ENCODE measurements at regions not wholly inside any gene's neighbourhood (a gene's known extent, or its start where the extent isn't known, plus 50 kb on each side); places are given as distances from the start of the nearest gene placed in this dataset.

DNA sequence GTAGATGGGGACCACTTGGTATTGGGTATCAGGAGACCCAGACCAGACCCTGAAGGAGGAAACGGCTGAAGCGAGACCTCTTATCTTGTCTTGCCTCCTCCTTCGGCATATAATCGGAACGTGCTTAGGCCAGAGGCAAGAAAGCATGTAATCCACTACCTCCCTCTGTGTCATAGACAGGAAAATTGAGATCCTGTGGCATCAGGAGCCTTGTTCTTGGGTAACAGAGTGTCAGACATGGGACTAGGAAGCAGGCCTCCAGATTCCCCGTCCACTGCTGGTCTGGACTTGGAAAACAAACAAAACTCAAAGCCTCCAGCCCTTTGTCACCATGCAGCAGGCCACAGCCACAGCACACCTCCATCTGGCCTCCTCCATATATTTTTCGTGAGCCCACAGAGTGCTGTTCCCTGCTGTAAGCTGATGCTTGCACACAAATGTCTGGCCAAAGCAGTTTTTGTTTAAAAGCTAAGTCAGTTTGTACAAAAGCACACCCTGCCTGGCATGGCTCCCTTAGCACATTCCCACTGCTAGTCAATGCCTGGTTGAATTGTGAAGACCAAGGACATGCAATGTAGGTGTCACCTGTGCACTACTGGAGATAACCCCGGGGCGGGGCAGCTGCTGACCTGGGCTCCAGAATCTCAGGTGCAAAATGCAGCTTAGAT, 510.9 kb downstream of the RPS24 start:
- Mint-ChIP-seq H3K27ac (no peak overlapping the region), H3K4me3 (no peak overlapping the region), H3K9me3 (no peaks in the 10 kb centered on the region), H3K36me3 (ENCODE audit: low read depth) (no peaks in the 10 kb centered on the region), H3K4me1 (peaks cover 18% of the 10 kb centered on the region), H3K27me3 (peaks cover 8% of the 10 kb centered on the region)
- no peak for ATAC-seq (replicated peaks)

DNA sequence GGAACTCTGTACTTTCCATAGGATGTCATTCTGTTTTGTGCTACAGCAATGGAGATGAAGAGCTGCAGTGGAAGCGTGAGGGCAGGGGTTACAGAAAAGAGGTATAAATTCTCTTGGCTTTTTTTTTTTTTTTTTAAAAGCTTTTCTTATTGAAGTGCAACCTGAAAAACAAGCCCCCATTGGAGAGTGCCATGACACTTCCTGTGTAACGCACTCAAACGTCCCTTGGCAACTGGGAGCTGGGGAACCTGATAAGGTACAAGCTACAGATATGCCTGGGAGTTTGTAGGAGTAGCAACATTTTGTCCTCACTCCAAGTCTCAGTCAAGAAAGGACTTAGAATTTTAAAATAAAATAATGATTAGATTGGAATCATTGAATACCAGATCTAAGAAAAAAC, 512.1 kb downstream of the RPS24 start:
- Mint-ChIP-seq H3K27me3 (peaks cover 8% of the 10 kb centered on the region), H3K4me1 (peaks cover 12% of the 10 kb centered on the region), H3K4me3 (no peak overlapping the region), H3K27ac (no peak overlapping the region), H3K9me3 (no peaks in the 10 kb centered on the region), H3K36me3 (ENCODE audit: low read depth) (no peaks in the 10 kb centered on the region)
- ATAC-seq (replicated peaks) = no peak

DNA sequence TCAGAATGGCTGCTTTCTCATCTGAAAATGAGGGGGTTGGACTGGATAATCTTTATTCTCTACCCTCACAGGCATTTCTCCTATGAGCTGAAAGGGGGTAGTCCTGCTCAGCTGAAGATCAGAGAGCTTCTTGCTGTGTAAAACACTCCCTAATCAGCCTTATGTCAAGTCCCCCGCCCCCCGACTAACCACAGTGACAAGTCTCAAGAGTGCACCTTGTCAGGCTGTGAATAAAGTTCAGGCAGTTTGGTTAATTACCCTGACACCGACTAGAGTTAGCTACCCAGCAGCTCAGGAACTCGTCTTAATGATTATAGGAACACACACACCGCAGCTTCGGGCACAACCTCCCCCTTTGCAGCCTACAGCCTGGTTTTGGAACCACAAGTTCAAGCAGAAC, 513.7 kb downstream of the RPS24 start:
- Mint-ChIP-seq H3K27ac (no peak overlapping the region), H3K9me3 (no peaks in the 10 kb centered on the region), H3K4me1 (peaks cover 7% of the 10 kb centered on the region), H3K36me3 (ENCODE audit: low read depth) (no peaks in the 10 kb centered on the region), H3K27me3 (peaks cover 11% of the 10 kb centered on the region), H3K4me3 (no peak overlapping the region)
- ATAC-seq (replicated peaks) = peak; percentile 22

DNA sequence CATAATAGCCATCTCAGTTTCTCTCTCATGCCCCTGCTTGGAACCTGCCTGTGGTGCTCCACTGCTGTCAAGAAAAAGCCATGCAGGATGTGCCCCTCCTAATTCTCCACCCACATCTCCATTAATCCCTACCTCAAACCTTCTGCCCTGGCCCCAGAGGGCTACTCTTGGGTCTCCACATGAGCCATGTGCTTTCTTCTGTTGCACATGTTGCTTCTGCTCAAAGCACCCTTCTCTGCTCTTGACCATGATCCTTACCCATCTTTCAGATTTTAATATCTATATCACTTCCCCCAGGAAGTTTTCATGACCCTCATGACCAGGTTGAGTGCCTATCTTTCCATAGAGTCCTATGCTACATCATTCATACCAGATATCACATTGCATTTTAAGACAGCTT, 514.2 kb downstream of the RPS24 start:
- peaks cover 11% of the 10 kb centered on the region for H3K27me3 Mint-ChIP-seq
- no peak overlapping the region for H3K4me3 Mint-ChIP-seq
- H3K27ac Mint-ChIP-seq = no peak overlapping the region
- H3K36me3 Mint-ChIP-seq (ENCODE audit: low read depth) = no peaks in the 10 kb centered on the region
- H3K9me3 Mint-ChIP-seq = no peaks in the 10 kb centered on the region
- no peak for ATAC-seq (replicated peaks)
- peaks cover 5% of the 10 kb centered on the region for H3K4me1 Mint-ChIP-seq

- Mint-ChIP-seq H3K27me3 (peaks cover 11% of the 10 kb centered on the region), H3K36me3 (ENCODE audit: low read depth) (no peaks in the 10 kb centered on the region), H3K27ac (no peak overlapping the region), H3K9me3 (no peaks in the 10 kb centered on the region), H3K4me3 (no peak overlapping the region), H3K4me1 (peaks cover 5% of the 10 kb centered on the region)
- ATAC-seq (replicated peaks) = no peak
Measured at GRCh38 chr10:78548369-78548768, 514.7 kb downstream of the RPS24 start.

DNA sequence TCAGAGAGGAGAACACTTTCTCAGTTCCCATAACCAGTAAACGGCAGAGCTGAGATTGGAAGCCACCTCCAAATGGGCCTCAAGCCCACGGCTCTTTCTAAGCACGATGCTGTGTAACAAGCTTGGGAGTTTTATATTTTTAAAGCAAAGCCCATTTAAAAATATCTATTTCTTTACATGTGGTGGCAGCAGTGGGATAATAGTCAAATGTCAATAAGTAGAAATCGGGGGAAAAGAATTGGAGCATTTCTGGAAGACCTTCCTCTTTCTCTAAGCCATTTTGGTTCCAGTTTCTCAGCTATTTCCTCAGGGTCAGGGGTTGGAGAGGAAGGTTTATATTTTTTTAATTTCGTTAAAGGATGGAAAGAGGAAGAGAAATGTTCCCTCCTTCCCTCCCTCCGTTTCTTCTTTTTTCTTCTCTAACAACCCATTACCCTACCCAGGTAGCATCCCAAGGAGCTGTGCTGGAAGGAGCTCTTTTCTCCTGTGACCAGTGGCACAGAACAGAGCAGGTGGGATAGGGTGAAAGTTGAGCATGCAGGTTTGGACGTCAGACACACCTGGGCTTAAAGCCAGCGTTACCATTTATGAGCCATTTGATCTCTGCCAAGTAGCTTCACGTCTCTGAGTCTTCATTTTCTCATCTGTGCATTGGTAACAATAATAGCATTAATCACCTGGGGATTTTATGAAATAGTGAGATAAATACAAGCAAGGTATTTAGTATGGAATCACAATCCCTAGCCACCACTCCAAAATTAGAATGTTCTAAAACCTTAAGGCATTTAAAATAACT, 515.7 kb downstream of the RPS24 start:
- Mint-ChIP-seq H3K9me3 (no peaks in the 10 kb centered on the region), H3K36me3 (ENCODE audit: low read depth) (no peaks in the 10 kb centered on the region), H3K27me3 (peaks cover 11% of the 10 kb centered on the region), H3K27ac (no peak overlapping the region), H3K4me3 (no peak overlapping the region), H3K4me1 (peaks cover 5% of the 10 kb centered on the region)
- no peak for ATAC-seq (replicated peaks)

DNA sequence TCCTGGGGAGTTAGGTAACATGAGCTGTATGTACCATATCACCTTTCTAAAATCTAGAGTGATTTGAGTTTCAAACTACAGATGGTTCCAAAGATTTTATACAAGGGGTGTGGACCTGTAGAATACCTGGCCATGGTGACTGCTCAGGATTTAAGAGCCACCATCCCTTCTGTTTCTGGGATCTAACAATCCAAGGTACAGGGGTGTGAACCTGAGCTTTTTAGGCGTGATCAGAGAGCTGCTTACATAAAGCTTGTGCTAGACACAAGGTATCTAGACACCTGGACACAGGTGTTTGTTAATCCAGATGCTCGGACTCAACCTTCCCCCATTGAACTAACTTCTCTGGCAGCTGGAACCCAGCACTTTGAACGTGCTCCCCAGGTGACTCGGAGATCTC, 516.4 kb downstream of the RPS24 start:
- H3K36me3 Mint-ChIP-seq (ENCODE audit: low read depth) = no peaks in the 10 kb centered on the region

GRCh38 chr10:78550716-78551115, 517.1 kb downstream of the RPS24 start:
- Mint-ChIP-seq H3K4me1 (peaks cover 5% of the 10 kb centered on the region), H3K4me3 (no peak overlapping the region), H3K27me3 (peaks cover 11% of the 10 kb centered on the region), H3K36me3 (ENCODE audit: low read depth) (no peaks in the 10 kb centered on the region), H3K9me3 (no peaks in the 10 kb centered on the region), H3K27ac (no peak overlapping the region)
- ATAC-seq (replicated peaks) = no peak

More for the DNA sequence above, 516.4 kb downstream of the RPS24 start:
- H3K9me3 Mint-ChIP-seq = no peaks in the 10 kb centered on the region
- no peak overlapping the region for H3K4me3 Mint-ChIP-seq
- H3K4me1 Mint-ChIP-seq = peaks cover 5% of the 10 kb centered on the region
- ATAC-seq (replicated peaks) = no peak
- peaks cover 11% of the 10 kb centered on the region for H3K27me3 Mint-ChIP-seq
- H3K27ac Mint-ChIP-seq = no peak overlapping the region

DNA sequence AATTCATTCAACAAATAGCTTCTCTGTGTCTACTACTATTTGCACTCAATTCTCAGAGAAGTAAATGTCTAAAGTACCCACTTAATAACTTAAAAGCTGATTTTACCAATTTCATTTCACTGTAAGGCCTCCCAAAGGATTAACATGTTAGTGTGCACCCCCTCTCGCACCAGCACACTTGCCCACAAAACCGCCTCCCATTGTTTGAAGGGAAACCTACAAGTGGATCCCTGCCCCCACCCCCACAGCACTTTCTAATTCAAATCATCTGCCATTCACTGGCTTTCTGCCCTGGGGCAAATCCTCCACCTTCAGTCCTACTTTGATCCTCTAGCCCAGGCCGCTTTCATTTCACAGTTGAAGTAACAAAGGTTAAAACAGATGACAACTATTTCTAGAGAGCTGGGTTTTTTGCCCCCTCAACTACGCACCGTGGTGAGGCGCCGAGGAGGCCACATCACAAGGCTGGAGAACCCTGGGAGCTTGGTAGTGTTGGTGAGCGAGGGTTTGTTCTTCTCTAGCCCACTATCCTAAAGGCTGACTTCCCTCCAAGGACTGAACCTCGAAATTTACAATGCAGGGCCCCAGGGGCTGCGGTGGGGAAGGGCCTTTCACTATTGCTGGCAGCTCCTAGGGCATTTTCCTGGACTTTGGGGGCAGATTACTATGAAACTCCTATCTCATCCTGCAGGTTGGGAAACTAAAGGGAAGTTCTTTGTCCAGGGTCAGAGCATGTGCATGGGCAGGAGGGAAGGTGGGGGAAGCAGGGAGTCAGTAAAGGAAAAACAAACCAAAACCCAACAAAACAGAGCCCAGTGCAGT, 517.4 kb upstream of the ZMIZ1 start:
- no peaks in the 10 kb centered on the region for H3K36me3 Mint-ChIP-seq (ENCODE audit: low read depth)
- peaks cover 11% of the 10 kb centered on the region for H3K27me3 Mint-ChIP-seq
- no peak overlapping the region for H3K27ac Mint-ChIP-seq
- H3K4me3 Mint-ChIP-seq = no peak overlapping the region
- no peak for ATAC-seq (replicated peaks)
- H3K9me3 Mint-ChIP-seq = no peaks in the 10 kb centered on the region
- H3K4me1 Mint-ChIP-seq = peaks cover 5% of the 10 kb centered on the region

GRCh38 chr10:78552261-78552811, 516.4 kb upstream of the ZMIZ1 start:
- peaks cover 11% of the 10 kb centered on the region for H3K27me3 Mint-ChIP-seq
- no peaks in the 10 kb centered on the region for H3K9me3 Mint-ChIP-seq
- no peak for ATAC-seq (replicated peaks)
- no peak overlapping the region for H3K4me3 Mint-ChIP-seq
- H3K27ac Mint-ChIP-seq = no peak overlapping the region
- peaks cover 5% of the 10 kb centered on the region for H3K4me1 Mint-ChIP-seq
- no peaks in the 10 kb centered on the region for H3K36me3 Mint-ChIP-seq (ENCODE audit: low read depth)

DNA sequence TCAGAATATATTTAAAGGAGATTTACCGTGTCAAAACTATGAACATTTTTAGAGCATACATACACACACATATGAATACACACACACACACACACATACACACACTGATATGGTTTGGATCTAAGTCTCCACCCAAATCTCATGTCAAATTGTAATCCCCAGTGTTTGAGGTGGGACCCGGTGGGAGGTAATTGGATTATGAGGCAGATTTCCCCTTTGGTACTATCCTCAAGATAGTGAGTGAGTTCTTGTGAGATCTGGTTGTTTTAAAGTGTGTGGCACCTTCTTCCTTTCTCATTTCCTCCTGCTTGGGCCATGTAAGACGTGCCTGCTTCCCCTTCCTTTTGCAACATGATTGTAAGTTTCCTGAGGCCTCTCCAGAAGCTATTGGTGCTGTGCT, 515.0 kb upstream of the ZMIZ1 start:
- H3K4me3 Mint-ChIP-seq = no peak overlapping the region
- H3K27me3 Mint-ChIP-seq = peaks cover 3% of the 10 kb centered on the region
- H3K27ac Mint-ChIP-seq = no peak overlapping the region
- peaks cover 5% of the 10 kb centered on the region for H3K4me1 Mint-ChIP-seq
- no peak for ATAC-seq (replicated peaks)
- no peaks in the 10 kb centered on the region for H3K9me3 Mint-ChIP-seq
- H3K36me3 Mint-ChIP-seq (ENCODE audit: low read depth) = no peaks in the 10 kb centered on the region

DNA sequence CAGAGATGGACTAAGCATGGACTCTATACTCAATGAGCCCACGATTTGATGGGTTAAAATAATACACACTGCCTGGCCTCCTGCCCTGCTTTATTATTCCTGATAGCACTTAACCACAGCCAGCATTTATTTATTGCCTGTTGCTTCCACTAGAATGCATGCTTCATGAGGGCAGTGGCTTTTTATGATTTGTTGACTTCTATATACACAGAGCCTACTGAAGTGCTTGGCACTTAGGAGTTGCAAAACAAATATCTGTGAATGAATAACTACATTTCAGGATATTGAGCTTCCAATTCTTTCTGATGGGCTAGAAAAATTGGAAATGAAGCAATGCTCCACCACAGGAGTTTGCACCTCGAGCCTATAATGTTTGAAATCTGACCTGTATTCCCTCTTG, 513.6 kb upstream of the ZMIZ1 start:
- H3K4me3 Mint-ChIP-seq = no peak overlapping the region

DNA sequence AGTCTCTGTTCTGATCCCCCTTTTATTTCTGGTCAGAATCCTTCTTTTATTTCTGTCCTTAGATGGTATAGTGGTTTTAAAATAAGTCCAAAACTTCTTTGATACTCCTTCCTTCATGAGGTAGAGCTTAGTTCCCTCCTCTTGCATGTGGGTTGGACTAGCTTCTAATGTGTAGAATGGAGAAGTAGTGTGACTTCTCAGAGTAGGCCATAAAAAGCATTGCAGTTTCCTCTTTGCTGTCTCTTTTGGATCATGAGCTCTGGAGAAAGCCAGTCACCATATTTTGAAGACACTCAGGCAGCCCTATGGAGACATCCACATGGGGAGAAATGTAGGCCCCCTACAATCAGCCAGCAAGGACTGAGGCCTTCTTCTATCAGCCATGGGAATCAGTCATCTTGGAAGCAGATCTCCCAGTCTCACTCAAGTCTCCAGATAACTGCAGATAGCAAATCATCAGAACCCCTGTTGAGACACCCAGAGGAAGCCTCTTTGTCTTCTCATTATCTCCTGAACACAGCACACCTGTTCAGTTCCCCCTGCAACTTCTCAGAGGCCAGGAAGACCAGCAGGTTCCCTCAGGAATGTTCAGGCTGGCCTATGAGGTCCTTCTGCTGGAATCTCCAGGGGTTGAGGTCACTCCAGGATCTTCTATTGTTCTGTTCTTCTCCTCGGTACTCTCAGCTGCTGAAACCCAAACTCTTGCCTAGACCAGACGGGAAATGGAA, 511.9 kb upstream of the ZMIZ1 start:
- Mint-ChIP-seq H3K36me3 (ENCODE audit: low read depth) (no peaks in the 10 kb centered on the region), H3K9me3 (no peaks in the 10 kb centered on the region), H3K27ac (no peak overlapping the region), H3K4me3 (no peak overlapping the region), H3K27me3 (no peaks in the 10 kb centered on the region), H3K4me1 (no peaks in the 10 kb centered on the region)
- ATAC-seq (replicated peaks) = no peak

More for the DNA sequence above, 513.6 kb upstream of the ZMIZ1 start:
- Mint-ChIP-seq H3K36me3 (ENCODE audit: low read depth) (no peaks in the 10 kb centered on the region), H3K9me3 (no peaks in the 10 kb centered on the region), H3K4me1 (peaks cover 5% of the 10 kb centered on the region), H3K27me3 (peaks cover 3% of the 10 kb centered on the region), H3K27ac (no peak overlapping the region)
- no peak for ATAC-seq (replicated peaks)

DNA sequence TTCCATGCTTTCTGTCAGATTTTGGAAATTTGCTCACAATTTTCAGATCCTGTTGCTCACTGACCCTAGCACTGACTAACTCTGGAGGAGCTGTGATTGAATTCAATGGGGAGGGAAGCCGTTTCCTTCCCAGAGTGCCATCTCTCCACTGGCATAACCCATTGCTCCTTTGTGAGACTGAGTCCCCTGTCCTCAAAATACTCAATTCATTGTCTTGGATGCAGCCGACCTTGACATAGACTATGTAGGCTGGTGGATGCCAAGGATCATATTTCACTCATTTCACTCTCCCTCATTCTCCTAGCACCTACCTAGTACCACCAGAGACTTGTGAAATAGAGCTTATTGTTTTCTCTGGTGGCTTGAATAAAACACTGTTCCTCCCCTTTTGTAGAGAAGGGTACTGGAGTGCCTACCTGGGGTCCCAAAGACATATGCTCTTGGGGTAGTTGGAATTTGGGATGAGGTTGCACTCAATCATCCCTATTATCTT, 511.3 kb upstream of the ZMIZ1 start:
- H3K36me3 Mint-ChIP-seq (ENCODE audit: low read depth) = no peaks in the 10 kb centered on the region
- no peak for ATAC-seq (replicated peaks)
- no peaks in the 10 kb centered on the region for H3K4me1 Mint-ChIP-seq
- no peaks in the 10 kb centered on the region for H3K27me3 Mint-ChIP-seq
- H3K27ac Mint-ChIP-seq = no peak overlapping the region
- no peaks in the 10 kb centered on the region for H3K9me3 Mint-ChIP-seq
- no peak overlapping the region for H3K4me3 Mint-ChIP-seq

Data from activated T-helper 17 cell treated with anti-CD3 and anti-CD28 coated beads, Interleukin-2, amount 50 U/mL, for 72 hours (primary cell).